Type B pancreatic cell (in vitro differentiated cells): ENCODE measurements at regions not wholly inside any gene's neighbourhood (a gene's known extent, or its start where the extent isn't known, plus 50 kb on each side); places are given as distances from the start of the nearest gene placed in this dataset.

Experiments used
- DNase-seq: peaks from one replicate; pipeline ENCODE4 v3.0.0; 2021; ENCODE audit warnings: mixed read lengths; ENCODE audit not compliant: unreplicated experiment; ENCODE audit errors: extremely low spot score
- H3K27ac Mint-ChIP-seq: 2 replicates; pipeline ENCODE4 v1.8.0; 2021; ENCODE audit warnings: mild to moderate bottlenecking, mixed read lengths
- H3K27me3 Mint-ChIP-seq: 2 replicates; pipeline ENCODE4 v1.8.0; 2021; ENCODE audit warnings: mixed read lengths
- H3K36me3 Mint-ChIP-seq: 2 replicates; pipeline ENCODE4 v1.8.0; 2021; ENCODE audit warnings: mixed read lengths
- H3K4me1 Mint-ChIP-seq: one replicate; pipeline ENCODE4 v1.8.0; 2021; ENCODE audit warnings: mixed read lengths; ENCODE audit not compliant: unreplicated experiment
- H3K4me3 Mint-ChIP-seq: 2 replicates; pipeline ENCODE4 v1.8.0; 2021; ENCODE audit warnings: mild to moderate bottlenecking, mixed read lengths
- H3K9me3 Mint-ChIP-seq: 2 replicates; pipeline ENCODE4 v1.8.0; 2021; ENCODE audit warnings: mixed read lengths
- TF ChIP-seq, protein P1 (sequence below): fragments of 200-600 bp; sonication (generic); conservative IDR thresholded peaks from 2 replicates; pipeline ENCODE4 v1.5.0; 2021; ENCODE audit warnings: antibody characterized with exemption, mild to moderate bottlenecking

DNA sequence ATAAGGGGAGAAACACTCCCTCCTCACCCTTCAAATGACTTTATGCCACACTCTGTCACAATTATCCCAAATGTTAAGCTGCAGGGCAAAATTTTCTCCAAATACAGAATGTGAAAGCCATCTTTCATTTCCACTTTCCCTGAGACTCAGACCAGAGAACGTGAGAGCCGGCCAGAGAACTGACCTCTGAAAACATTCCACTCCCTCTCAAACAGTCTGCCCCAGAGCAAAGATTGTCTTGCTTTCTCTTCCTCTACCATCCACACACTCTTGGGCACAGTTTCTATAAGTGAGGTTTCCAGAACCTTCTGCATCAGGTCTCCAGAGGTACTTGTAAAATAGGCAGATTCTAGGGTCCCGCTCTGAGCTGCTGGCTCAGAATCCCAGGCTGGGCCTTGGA, 278.1 kb downstream of the FRK start:
- no peak for DNase-seq
- TF ChIP-seq, protein P1, sequence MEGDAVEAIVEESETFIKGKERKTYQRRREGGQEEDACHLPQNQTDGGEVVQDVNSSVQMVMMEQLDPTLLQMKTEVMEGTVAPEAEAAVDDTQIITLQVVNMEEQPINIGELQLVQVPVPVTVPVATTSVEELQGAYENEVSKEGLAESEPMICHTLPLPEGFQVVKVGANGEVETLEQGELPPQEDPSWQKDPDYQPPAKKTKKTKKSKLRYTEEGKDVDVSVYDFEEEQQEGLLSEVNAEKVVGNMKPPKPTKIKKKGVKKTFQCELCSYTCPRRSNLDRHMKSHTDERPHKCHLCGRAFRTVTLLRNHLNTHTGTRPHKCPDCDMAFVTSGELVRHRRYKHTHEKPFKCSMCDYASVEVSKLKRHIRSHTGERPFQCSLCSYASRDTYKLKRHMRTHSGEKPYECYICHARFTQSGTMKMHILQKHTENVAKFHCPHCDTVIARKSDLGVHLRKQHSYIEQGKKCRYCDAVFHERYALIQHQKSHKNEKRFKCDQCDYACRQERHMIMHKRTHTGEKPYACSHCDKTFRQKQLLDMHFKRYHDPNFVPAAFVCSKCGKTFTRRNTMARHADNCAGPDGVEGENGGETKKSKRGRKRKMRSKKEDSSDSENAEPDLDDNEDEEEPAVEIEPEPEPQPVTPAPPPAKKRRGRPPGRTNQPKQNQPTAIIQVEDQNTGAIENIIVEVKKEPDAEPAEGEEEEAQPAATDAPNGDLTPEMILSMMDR: no peak
- H3K4me3 Mint-ChIP-seq: no peak overlapping the region
- no peaks in the 10 kb centered on the region for H3K9me3 Mint-ChIP-seq
- H3K27me3 Mint-ChIP-seq: no peaks in the 10 kb centered on the region
- H3K27ac Mint-ChIP-seq: no peak overlapping the region
- no peaks in the 10 kb centered on the region for H3K36me3 Mint-ChIP-seq
- H3K4me1 Mint-ChIP-seq: peaks cover 7% of the 10 kb centered on the region

DNA sequence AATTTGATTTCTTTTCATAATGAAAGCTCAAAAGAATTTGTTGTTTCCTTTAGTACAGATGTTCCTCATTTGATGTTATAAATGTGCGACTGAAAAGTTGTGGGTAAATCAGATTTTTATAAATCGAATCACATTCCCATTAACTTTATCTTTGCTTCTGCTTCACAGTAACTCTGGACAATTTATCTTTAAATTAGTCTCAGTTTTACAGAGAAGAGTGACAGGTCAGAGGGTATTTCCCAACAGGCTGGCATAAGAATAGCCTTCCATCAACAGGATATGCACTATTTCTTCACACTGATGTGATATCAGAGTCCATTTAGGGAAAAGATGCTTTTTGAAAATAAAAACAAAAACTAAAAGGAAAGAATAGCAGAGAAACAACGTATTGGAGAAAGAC, 286.9 kb downstream of the FRK start:
- Mint-ChIP-seq H3K36me3 (no peaks in the 10 kb centered on the region), H3K9me3 (no peaks in the 10 kb centered on the region), H3K27ac (no peak overlapping the region), H3K4me1 (no peaks in the 10 kb centered on the region), H3K4me3 (no peak overlapping the region), H3K27me3 (no peaks in the 10 kb centered on the region)
- TF ChIP-seq, protein P1: no peak
- no peak for DNase-seq

DNA sequence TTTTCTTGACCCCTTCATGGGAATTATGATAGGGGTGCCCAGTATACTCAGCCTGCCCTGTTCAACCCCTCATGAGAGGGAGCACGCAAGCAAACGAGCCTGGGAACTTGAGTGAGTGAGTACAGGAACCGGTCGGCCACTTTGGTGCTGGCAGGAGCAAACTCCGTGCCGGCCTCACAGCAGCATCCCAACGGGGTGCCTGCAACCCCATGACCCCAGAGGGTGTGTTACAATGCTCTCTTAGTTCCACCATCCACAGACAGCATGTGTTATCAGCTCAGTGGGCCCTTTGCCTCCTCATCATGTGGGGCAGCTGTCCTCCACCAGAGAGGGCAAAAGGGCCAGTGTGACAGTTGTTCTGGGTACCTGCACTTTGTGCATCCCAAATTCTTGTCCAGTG, 289.8 kb downstream of the FRK start:
- DNase-seq: no peak
- no peaks in the 10 kb centered on the region for H3K4me1 Mint-ChIP-seq
- TF ChIP-seq, protein P1: no peak
- no peak overlapping the region for H3K4me3 Mint-ChIP-seq
- no peak overlapping the region for H3K27ac Mint-ChIP-seq
- no peaks in the 10 kb centered on the region for H3K27me3 Mint-ChIP-seq
- no peaks in the 10 kb centered on the region for H3K9me3 Mint-ChIP-seq
- H3K36me3 Mint-ChIP-seq: no peaks in the 10 kb centered on the region

DNA sequence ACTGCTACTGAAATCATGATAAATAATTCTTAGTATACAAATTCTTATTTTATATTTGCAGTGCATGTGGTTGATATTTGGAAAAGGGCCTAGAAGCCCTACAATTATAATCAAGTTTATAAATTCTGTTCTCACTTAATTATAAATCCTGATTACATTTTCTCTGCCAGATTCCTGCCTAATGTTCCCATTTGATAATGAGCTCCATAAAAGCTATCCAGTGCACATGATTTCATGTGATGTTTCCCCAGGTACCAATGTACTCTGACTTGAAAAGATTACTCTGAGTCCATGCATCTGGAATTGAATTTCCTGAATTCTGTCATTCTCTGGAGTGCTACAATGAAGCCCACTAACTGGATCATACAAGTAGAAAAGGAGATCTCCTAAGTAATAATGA, 292.2 kb downstream of the FRK start:
- no peaks in the 10 kb centered on the region for H3K9me3 Mint-ChIP-seq
- H3K27me3 Mint-ChIP-seq: no peaks in the 10 kb centered on the region
- no peak overlapping the region for H3K4me3 Mint-ChIP-seq
- DNase-seq: no peak
- TF ChIP-seq, protein P1: no peak
- H3K4me1 Mint-ChIP-seq: no peaks in the 10 kb centered on the region
- no peak overlapping the region for H3K27ac Mint-ChIP-seq
- no peaks in the 10 kb centered on the region for H3K36me3 Mint-ChIP-seq

DNA sequence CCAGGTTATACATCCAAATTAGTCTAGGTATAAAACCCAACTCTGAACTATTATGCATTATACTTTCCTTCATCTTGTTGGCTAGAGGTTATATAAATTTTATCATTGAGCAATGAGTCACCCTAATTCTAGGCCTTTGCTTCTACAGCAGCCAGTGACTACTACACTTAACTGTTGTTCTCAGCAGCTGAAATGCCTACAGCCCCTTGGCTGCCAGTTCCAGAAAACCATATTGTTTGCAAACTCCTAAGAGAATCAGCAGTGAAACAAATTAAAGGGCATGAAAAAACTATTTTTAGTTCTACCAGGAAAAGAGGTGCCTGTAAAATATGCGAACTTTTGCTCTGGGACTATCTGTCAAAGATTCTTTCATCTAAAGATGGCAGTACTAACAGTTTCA, 292.8 kb downstream of the FRK start:
- no peak overlapping the region for H3K27ac Mint-ChIP-seq
- TF ChIP-seq, protein P1: no peak
- H3K27me3 Mint-ChIP-seq: no peaks in the 10 kb centered on the region
- no peak overlapping the region for H3K4me3 Mint-ChIP-seq
- no peaks in the 10 kb centered on the region for H3K9me3 Mint-ChIP-seq
- no peaks in the 10 kb centered on the region for H3K36me3 Mint-ChIP-seq
- no peak for DNase-seq
- no peaks in the 10 kb centered on the region for H3K4me1 Mint-ChIP-seq
